GM12878 (cell line): ENCODE measurements at regions not wholly inside any gene's neighbourhood (a gene's known extent, or its start where the extent isn't known, plus 50 kb on each side); places are given as distances from the start of the nearest gene placed in this dataset.

Experiments used
- ATAC-seq: fragments of 200-7000 bp; cut with Tn5 transposase; 3 replicates; pipeline ENCODE4 v1.9.1; 2020; ENCODE audit warnings: mild to moderate bottlenecking, moderate library complexity
- BruUV-seq: library from RNA; stranded (reverse); fragments of 400-500 nt; replicated peaks from 2 replicates; lab custom pipeline; 2021; lab: Mats Ljungman, UMichigan
- CTCF ChIA-PET: fragments of 300-600 bp; sonication (Branson Sonifier 250); formaldehyde crosslinking; extraction: SDS; loops from one replicate; lab custom pipeline; 2021; ENCODE audit warnings: inconsistent platforms; lab: Yijun Ruan, JAX
- POLR2A ChIA-PET: fragments of 350-600 bp; formaldehyde crosslinking; extraction: SDS; loops from one replicate; lab custom pipeline; 2021; ENCODE audit warnings: inconsistent platforms; lab: Charles Lee
- RAD21 ChIA-PET: fragments of 300-600 bp; sonication (Branson Sonifier 250); formaldehyde crosslinking; loops from one replicate; lab custom pipeline; 2023; ENCODE audit warnings: antibody characterized with exemption; ENCODE audit not compliant: unreplicated experiment; lab: Charles Lee
- SMC1A ChIA-PET: fragments of 300-600 bp; sonication (Branson Sonifier 250); formaldehyde crosslinking; loops from one replicate; lab custom pipeline; 2023; ENCODE audit not compliant: unreplicated experiment, uncharacterized antibody; lab: Charles Lee
- DNase-seq: peaks from one replicate; pipeline ENCODE4 v3.0.0-alpha.2; 2011; ENCODE audit warnings: low read depth, low spot score
- FAIRE-seq: peaks from 3 replicates; lab custom pipeline; 2011; peaks lifted over from hg19 to GRCh38; lab: Jason Lieb, UNC
- H2AFZ ChIP-seq: 2 replicates; pipeline ENCODE4 v1.6.0; 2011; ENCODE audit warnings: low read depth, low read length, control low read depth; ENCODE audit not compliant: control insufficient read depth
- H3K27ac ChIP-seq: 2 replicates; pipeline ENCODE4 v1.5.1; 2011; ENCODE audit warnings: control low read depth; ENCODE audit not compliant: control insufficient read depth, insufficient read depth
- H3K27me3 ChIP-seq, 2 experiments: replicated peaks in 1 of 2; 2 replicates each; pipeline versions ENCODE4 v1.6.0 to v1.6.1; 2011; ENCODE audit warnings: low read length in 1 of 2; ENCODE audit not compliant: control insufficient read depth in 2 of 2, insufficient read depth in 2 of 2
- H3K36me3 ChIP-seq, 2 experiments: 2 replicates each; pipeline ENCODE4 v1.5.1; 2011; ENCODE audit warnings: low read length in 1 of 2; ENCODE audit not compliant: control insufficient read depth in 2 of 2, insufficient read depth in 2 of 2
- H3K4me1 ChIP-seq: 2 replicates; pipeline ENCODE4 v1.6.1; 2011; ENCODE audit warnings: mild to moderate bottlenecking, low read length, moderate library complexity, mixed read lengths; ENCODE audit not compliant: control insufficient read depth, insufficient read depth
- H3K4me2 ChIP-seq: 2 replicates; pipeline ENCODE4 v1.6.0; 2011; ENCODE audit warnings: control low read depth; ENCODE audit not compliant: control insufficient read depth, insufficient read depth
- H3K4me3 ChIP-seq: fragments of 200-600 bp; sonication (generic); 2 replicates; pipeline ENCODE4 v1.5.1; 2016
- H3K79me2 ChIP-seq: 2 replicates; pipeline ENCODE4 v1.6.0; 2011; ENCODE audit warnings: low read length; ENCODE audit not compliant: control insufficient read depth, insufficient read depth
- H3K9ac ChIP-seq: 2 replicates; pipeline ENCODE4 v1.8.0; 2011; ENCODE audit warnings: low read length, control low read depth, mixed read lengths; ENCODE audit not compliant: control insufficient read depth, insufficient read depth
- H3K9me3 ChIP-seq: replicated peaks from 3 replicates; pipeline ENCODE4 v1.5.1; 2011; ENCODE audit warnings: mild to moderate bottlenecking, low read length; ENCODE audit not compliant: control insufficient read depth, insufficient read depth
- H4K20me1 ChIP-seq: 2 replicates; pipeline ENCODE4 v1.6.0; 2011; ENCODE audit not compliant: control insufficient read depth, insufficient read depth
- BACH1 ChIP-seq: fragments of 450-650 bp; IDR thresholded peaks from 2 replicates; pipeline ENCODE4 v1.6.1; 2017; ENCODE audit warnings: mild to moderate bottlenecking, borderline replicate concordance
- BMI1 ChIP-seq: fragments of 450-650 bp; IDR thresholded peaks from 2 replicates; pipeline ENCODE4 v1.6.1; 2016; ENCODE audit warnings: mild to moderate bottlenecking, moderate library complexity, borderline replicate concordance
- CREB1 ChIP-seq: IDR thresholded peaks from 2 replicates; pipeline ENCODE4 v1.6.1; 2012; ENCODE audit warnings: low read depth, mild to moderate bottlenecking, inconsistent platforms
- CREM ChIP-seq: IDR thresholded peaks from 2 replicates; pipeline ENCODE4 v1.6.1; 2014; ENCODE audit warnings: antibody characterized with exemption, low read depth
- DPF2 ChIP-seq: fragments of 450-650 bp; IDR thresholded peaks from 2 replicates; pipeline ENCODE4 v1.6.1; 2017; ENCODE audit warnings: mild to moderate bottlenecking
- E2F8 ChIP-seq: fragments of 450-650 bp; IDR thresholded peaks from 2 replicates; pipeline ENCODE4 v1.6.1; 2018; ENCODE audit warnings: mild to moderate bottlenecking, low read depth, moderate library complexity; ENCODE audit not compliant: partially characterized antibody
- JUND ChIP-seq: IDR thresholded peaks from 2 replicates; pipeline ENCODE4 v1.6.1; 2012; ENCODE audit warnings: low read depth, mild to moderate bottlenecking, low read length, improper control_type of control experiment, moderate library complexity
- KAT2A ChIP-seq: conservative IDR thresholded peaks from 2 replicates; pipeline ENCODE4 v1.6.1; 2011; ENCODE audit warnings: low read depth, low read length; ENCODE audit not compliant: control insufficient read depth
- MEF2B ChIP-seq: fragments of 450-650 bp; IDR thresholded peaks from 2 replicates; pipeline ENCODE4 v1.6.1; 2018; ENCODE audit warnings: mild to moderate bottlenecking, moderate library complexity; ENCODE audit not compliant: partially characterized antibody, poor library complexity, severe bottlenecking
- MLLT1 ChIP-seq: fragments of 450-650 bp; IDR thresholded peaks from 2 replicates; pipeline ENCODE4 v1.6.1; 2016; ENCODE audit warnings: mild to moderate bottlenecking
- NBN ChIP-seq: fragments of 450-650 bp; IDR thresholded peaks from 2 replicates; pipeline ENCODE4 v1.6.1; 2016
- NFIC ChIP-seq: IDR thresholded peaks from 2 replicates; pipeline ENCODE4 v1.6.1; 2012; ENCODE audit warnings: low read depth, mild to moderate bottlenecking, inconsistent platforms, low read length, moderate library complexity
- NR2C1 ChIP-seq: fragments of 450-650 bp; IDR thresholded peaks from 2 replicates; pipeline ENCODE4 v1.6.1; 2017; ENCODE audit warnings: antibody characterized with exemption, mild to moderate bottlenecking, moderate library complexity
- STAT1 ChIP-seq: fragments of 450-650 bp; conservative IDR thresholded peaks from 2 replicates; pipeline ENCODE4 v1.6.1; 2014; ENCODE audit warnings: antibody characterized with exemption, mild to moderate bottlenecking
- WGBS: methylation state at CpG from one replicate; pipeline ENCODE4 v1.1.6; 2016; ENCODE audit warnings: low lambda C conversion rate; ENCODE audit not compliant: insufficient replicate concordance, insufficient coverage; ENCODE audit errors: missing lambda C conversion rate; 5-methylcytosine and 5-hydroxymethylcytosine counted together
- in situ Hi-C: fragments of 300-500 bp; cut with MboI; formaldehyde crosslinking; loops from 9 replicates; pipeline ENCODE4 v1.14.3; 2018; ENCODE audit warnings: mixed read lengths
- intact Hi-C: fragments of 100-400 bp; cut with micrococcal nuclease; formaldehyde crosslinking; loops from one replicate; pipeline ENCODE4 v1.14.2; 2022; ENCODE audit not compliant: unreplicated experiment

- TF ChIP-seq E2F8: no peak
- TF ChIP-seq CREM: no peak
- TF ChIP-seq, all 136 proteins: peak for 0
Observed at GRCh38 chr4:34678431-34678830, 1565.9 kb downstream of the ARAP2 start (continued).

- CTCF ChIA-PET: no interaction called here
- BruUV-seq: no TSS peak
- H3K36me3 ChIP-seq: no peaks in the 10 kb centered on the region
- H3K9ac ChIP-seq: no peak overlapping the region
- no peak overlapping the region for H3K4me2 ChIP-seq
- RAD21 ChIA-PET: no interaction called here
- no peaks in the 10 kb centered on the region for H3K4me1 ChIP-seq
- no peaks in the 10 kb centered on the region for H3K79me2 ChIP-seq
- H3K27ac ChIP-seq: no peak overlapping the region
- no peak for ATAC-seq
- no peak overlapping the region for H2AFZ ChIP-seq
- no peaks in the 10 kb centered on the region for H3K9me3 ChIP-seq
- H3K4me3 ChIP-seq: no peak overlapping the region
- no peaks in the 10 kb centered on the region for H4K20me1 ChIP-seq
- 30% methylated on average over 7 of the region's 7 CpGs for WGBS
- FAIRE-seq: no peak
- no peak for TF ChIP-seq KAT2A
- no peak for TF ChIP-seq NFIC
- no peak for TF ChIP-seq MLLT1
- TF ChIP-seq STAT1: no peak
- no peak for TF ChIP-seq NBN
- TF ChIP-seq BACH1: no peak
- no peak for TF ChIP-seq CREB1
- no peak for TF ChIP-seq BMI1
- no peak for TF ChIP-seq MEF2B
- no peak for TF ChIP-seq JUND
- no peak for TF ChIP-seq DPF2
- TF ChIP-seq NR2C1: no peak
- DNase-seq: no peak
- H3K27me3 ChIP-seq: no peaks in the 10 kb centered on the region
- in situ Hi-C loops (no loop called here), intact Hi-C loops (no loop called here)
- POLR2A ChIA-PET: no interaction called here
- SMC1A ChIA-PET: no interaction called here
Observed at GRCh38 chr4:34679228-34679627, 1565.1 kb downstream of the ARAP2 start.
